MM.1S (cell line): ENCODE measurements at regions not wholly inside any gene's neighbourhood (a gene's known extent, or its start where the extent isn't known, plus 50 kb on each side); places are given as distances from the start of the nearest gene placed in this dataset.

Source experiments
- EZH2 ChIP-seq: fragments of 300-600 bp; sonication (generic); optimal IDR thresholded peaks from 2 replicates; pipeline ENCODE3; 2017; ENCODE audit warnings: low read depth, mild to moderate bottlenecking, antibody characterized with exemption, low read length, mixed read lengths
- EZH2phosphoT487 ChIP-seq: fragments of 300-600 bp; sonication (generic); IDR thresholded peaks from 2 replicates; pipeline ENCODE4 v1.6.1; 2018; ENCODE audit warnings: antibody characterized with exemption, low read length
- TF ChIP-seq, protein P1 (sequence below): fragments of 300-600 bp; sonication (generic); IDR thresholded peaks from 2 replicates; pipeline ENCODE4 v1.5.1; 2016; ENCODE audit warnings: antibody characterized with exemption, low read length, mixed read lengths

DNA sequence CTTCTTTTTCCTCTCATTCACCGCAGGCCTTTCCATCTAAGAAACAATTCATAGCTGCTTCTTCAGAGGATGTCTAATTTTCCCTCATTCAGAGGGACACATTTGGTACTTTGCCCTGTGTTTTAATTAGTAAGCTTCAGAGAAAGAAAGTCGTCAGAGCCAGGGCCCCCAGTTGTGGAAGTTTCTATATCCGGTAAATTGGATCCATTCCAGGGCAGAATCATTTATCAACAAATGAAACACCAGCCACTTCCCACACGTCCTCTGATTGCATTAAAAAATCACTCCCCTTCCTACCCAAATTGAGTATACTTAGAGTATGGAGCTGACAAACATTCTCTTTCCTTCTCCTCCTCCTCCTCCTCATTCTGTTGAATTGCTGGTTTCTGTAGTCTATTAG, 205.8 kb upstream of the HDAC9 start:
- TF ChIP-seq, protein P1, sequence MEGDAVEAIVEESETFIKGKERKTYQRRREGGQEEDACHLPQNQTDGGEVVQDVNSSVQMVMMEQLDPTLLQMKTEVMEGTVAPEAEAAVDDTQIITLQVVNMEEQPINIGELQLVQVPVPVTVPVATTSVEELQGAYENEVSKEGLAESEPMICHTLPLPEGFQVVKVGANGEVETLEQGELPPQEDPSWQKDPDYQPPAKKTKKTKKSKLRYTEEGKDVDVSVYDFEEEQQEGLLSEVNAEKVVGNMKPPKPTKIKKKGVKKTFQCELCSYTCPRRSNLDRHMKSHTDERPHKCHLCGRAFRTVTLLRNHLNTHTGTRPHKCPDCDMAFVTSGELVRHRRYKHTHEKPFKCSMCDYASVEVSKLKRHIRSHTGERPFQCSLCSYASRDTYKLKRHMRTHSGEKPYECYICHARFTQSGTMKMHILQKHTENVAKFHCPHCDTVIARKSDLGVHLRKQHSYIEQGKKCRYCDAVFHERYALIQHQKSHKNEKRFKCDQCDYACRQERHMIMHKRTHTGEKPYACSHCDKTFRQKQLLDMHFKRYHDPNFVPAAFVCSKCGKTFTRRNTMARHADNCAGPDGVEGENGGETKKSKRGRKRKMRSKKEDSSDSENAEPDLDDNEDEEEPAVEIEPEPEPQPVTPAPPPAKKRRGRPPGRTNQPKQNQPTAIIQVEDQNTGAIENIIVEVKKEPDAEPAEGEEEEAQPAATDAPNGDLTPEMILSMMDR, result no peak
- no peak for TF ChIP-seq EZH2
- TF ChIP-seq EZH2phosphoT487, result no peak
